ENCODE measurements at regions not wholly inside any gene's neighbourhood (a gene's known extent, or its start where the extent isn't known, plus 50 kb on each side); places are given as distances from the start of the nearest gene placed in this dataset.

DNA sequence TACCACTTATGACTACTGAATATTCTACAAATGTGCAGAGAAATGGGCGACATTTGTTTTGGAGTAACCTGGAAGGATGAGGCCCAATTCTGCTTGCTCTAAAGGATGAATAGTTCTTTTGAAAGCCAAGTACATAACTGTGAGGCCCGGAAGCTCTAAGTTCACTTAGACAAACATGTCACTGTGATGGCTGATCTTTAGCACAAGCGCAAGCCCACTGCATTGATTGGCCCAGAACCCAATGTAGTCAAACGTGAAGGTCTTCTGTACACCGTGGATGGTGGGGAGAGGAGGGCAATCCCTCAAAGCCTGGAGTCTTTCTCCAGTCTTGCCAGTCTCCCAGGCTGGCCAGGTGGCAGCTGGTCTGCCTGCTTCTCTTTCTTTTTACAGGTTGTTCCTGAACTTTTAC is 139.6 kb downstream of the RFC3 start:
- intact Hi-C loops (cut with DNase I): no loop called here
- no peak for DNase-seq (ENCODE audit: extremely low spot score in 2 of 2)
- no peak overlapping the region for H3K27ac ChIP-seq
- no peak overlapping the region for H3K4me3 ChIP-seq
- H3K36me3 ChIP-seq: no peaks in the 10 kb centered on the region
- no peaks in the 10 kb centered on the region for H3K4me1 ChIP-seq
- TF ChIP-seq, protein P1, sequence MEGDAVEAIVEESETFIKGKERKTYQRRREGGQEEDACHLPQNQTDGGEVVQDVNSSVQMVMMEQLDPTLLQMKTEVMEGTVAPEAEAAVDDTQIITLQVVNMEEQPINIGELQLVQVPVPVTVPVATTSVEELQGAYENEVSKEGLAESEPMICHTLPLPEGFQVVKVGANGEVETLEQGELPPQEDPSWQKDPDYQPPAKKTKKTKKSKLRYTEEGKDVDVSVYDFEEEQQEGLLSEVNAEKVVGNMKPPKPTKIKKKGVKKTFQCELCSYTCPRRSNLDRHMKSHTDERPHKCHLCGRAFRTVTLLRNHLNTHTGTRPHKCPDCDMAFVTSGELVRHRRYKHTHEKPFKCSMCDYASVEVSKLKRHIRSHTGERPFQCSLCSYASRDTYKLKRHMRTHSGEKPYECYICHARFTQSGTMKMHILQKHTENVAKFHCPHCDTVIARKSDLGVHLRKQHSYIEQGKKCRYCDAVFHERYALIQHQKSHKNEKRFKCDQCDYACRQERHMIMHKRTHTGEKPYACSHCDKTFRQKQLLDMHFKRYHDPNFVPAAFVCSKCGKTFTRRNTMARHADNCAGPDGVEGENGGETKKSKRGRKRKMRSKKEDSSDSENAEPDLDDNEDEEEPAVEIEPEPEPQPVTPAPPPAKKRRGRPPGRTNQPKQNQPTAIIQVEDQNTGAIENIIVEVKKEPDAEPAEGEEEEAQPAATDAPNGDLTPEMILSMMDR (IDR thresholded peaks at IDR 0.05): no peak
- TF ChIP-seq POLR2AphosphoS5 (IDR thresholded peaks at IDR 0.05; ENCODE audit: insufficient read depth in 1 of 2, low read depth in 1 of 2) (no peak), POLR2A (IDR thresholded peaks at IDR 0.05) (no peak)
- no peaks in the 10 kb centered on the region for H3K9me3 ChIP-seq
- no peaks in the 10 kb centered on the region for H3K27me3 ChIP-seq

DNA sequence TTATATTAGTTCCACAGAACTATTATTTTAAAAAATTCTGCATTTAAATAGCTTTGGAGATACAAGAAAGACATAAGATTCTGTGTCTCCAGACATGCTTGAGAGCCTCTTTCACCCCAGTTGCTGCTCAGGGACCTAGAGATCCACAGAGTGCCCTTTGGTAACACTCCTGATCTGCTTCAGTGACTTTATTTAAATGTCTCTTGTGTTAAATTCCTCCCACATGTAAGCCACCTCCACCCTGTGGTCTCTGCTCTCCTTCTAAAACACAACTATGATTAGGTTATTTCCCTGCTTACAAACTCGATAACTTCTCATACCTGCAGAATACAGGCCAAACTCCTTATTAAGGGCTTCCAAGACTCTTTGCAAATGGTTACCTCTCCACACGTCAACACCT is 141.0 kb downstream of the RFC3 start:
- H3K27me3 ChIP-seq: no peaks in the 10 kb centered on the region
- no peak overlapping the region for H3K27ac ChIP-seq
- no peaks in the 10 kb centered on the region for H3K4me1 ChIP-seq
- H3K4me3 ChIP-seq: no peak overlapping the region
- no peak for DNase-seq (ENCODE audit: extremely low spot score in 2 of 2)
- H3K9me3 ChIP-seq: no peaks in the 10 kb centered on the region
- H3K36me3 ChIP-seq: no peaks in the 10 kb centered on the region
- TF ChIP-seq POLR2A (IDR thresholded peaks at IDR 0.05) (no peak), POLR2AphosphoS5 (IDR thresholded peaks at IDR 0.05; ENCODE audit: insufficient read depth in 1 of 2, low read depth in 1 of 2) (no peak)
- TF ChIP-seq, protein P1 (IDR thresholded peaks at IDR 0.05): no peak
- intact Hi-C loops (cut with DNase I): no loop called here

DNA sequence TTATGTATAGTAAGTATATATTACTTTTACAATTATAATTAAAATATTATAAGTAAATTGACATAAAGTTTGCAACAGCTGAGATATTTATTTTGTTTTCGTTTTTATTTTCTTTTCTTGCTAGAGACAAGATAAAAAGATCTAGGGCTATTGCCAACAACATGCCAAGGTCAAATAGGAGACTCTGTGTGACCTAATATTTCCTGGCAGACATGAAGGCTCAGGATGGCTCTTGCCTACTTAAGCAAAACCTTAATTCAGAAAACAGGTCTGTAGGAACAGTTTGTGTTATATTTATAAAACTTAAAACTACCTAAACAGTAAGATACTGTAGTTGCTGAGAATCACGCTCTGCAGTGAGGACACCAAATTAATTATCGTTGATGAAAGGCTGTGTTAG is 145.2 kb downstream of the RFC3 start:
- no peak for DNase-seq (ENCODE audit: extremely low spot score in 2 of 2)
- Histone ChIP-seq H3K27me3 (no peaks in the 10 kb centered on the region), H3K4me3 (no peak overlapping the region), H3K36me3 (no peaks in the 10 kb centered on the region), H3K27ac (no peak overlapping the region), H3K9me3 (no peaks in the 10 kb centered on the region), H3K4me1 (no peaks in the 10 kb centered on the region)
- intact Hi-C loops (cut with DNase I): no loop called here
- TF ChIP-seq, protein P1 (IDR thresholded peaks at IDR 0.05): no peak
- no peak for TF ChIP-seq POLR2AphosphoS5 (IDR thresholded peaks at IDR 0.05; ENCODE audit: insufficient read depth in 1 of 2, low read depth in 1 of 2)
- no peak for TF ChIP-seq POLR2A (IDR thresholded peaks at IDR 0.05)

DNA sequence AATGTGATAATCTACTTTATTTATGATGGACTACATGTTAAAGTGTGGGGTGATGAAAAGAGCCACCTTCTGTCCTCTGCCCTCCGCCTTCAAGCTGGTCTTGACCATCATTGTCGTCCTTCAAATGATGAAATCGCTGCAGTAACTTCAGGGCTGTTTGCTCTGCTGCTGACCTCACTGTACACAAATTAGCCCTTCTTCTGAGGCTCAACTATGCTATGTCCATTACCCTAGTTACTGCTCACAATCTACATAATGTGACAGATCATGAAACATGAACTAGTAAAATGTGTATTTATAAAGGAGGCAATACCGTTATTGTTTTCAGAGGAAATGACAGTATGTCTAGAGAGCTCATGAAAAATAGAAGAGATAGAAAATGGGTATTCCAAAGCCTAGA is 145.9 kb downstream of the RFC3 start:
- Histone ChIP-seq H3K4me1 (no peaks in the 10 kb centered on the region), H3K4me3 (no peak overlapping the region), H3K27me3 (no peaks in the 10 kb centered on the region), H3K9me3 (no peaks in the 10 kb centered on the region), H3K36me3 (no peaks in the 10 kb centered on the region), H3K27ac (no peak overlapping the region)
- intact Hi-C loops (cut with DNase I): no loop called here
- DNase-seq (ENCODE audit: extremely low spot score in 2 of 2): no peak
- TF ChIP-seq, protein P1 (IDR thresholded peaks at IDR 0.05): no peak
- TF ChIP-seq POLR2AphosphoS5 (IDR thresholded peaks at IDR 0.05; ENCODE audit: insufficient read depth in 1 of 2, low read depth in 1 of 2) (no peak), POLR2A (IDR thresholded peaks at IDR 0.05) (no peak)

DNA sequence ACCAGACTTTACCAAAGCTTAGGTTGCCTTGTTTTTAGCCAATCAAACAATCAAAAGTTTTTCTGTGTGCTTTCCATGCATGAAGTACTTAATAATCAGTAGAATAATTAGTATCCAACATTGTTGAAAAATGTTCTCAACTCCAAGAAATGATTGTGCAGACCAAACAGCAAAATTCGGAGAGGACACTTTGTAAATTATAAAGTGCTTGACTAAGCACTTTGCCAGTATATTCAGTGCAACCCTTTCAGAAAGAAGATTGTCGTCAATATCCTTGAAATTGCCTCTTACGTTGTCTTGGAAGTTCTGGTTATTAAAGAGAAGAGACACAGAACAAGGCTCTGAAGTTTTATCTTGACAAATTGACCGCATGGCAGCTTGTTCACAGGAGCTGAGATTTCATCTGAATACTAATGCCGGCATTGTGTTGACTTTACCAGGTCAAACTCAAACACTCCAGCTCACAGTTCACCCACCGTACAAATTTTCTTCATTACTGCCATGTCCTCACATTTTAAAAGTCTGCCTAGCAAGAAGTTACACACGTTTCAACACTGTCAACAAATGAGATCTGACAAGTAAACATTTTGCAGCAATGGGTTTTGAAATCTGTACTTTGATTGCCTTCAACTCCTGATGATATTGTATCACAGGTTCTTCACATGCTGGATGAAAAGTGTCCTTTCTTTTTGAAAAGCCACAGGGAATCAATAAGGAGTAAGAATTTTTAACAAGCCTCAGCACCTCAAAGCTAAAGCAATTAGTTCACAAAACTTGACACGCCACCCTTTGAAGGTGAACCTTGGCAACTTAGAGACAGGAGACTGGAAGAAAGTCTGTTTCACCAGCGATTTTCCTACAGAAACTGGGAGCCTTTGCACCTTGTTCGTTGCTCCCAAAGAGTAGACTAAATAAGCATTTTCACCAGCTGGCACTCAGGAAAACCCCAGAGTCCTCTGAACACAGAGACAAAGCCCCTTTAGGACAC is 150.9 kb downstream of the RFC3 start:
- Histone ChIP-seq H3K9me3 (no peaks in the 10 kb centered on the region), H3K4me1 (no peaks in the 10 kb centered on the region), H3K4me3 (no peak overlapping the region), H3K27ac (no peak overlapping the region), H3K36me3 (no peaks in the 10 kb centered on the region), H3K27me3 (no peaks in the 10 kb centered on the region)
- TF ChIP-seq POLR2AphosphoS5 (IDR thresholded peaks at IDR 0.05; ENCODE audit: insufficient read depth in 1 of 2, low read depth in 1 of 2) (no peak), POLR2A (IDR thresholded peaks at IDR 0.05) (no peak)
- TF ChIP-seq, protein P1 (IDR thresholded peaks at IDR 0.05): no peak
- DNase-seq (ENCODE audit: extremely low spot score in 2 of 2): no peak
- intact Hi-C loops (cut with DNase I): no loop called here

Measured in vagina (tissue), 2 donors.